Astrocyte of the spinal cord (primary cell): ENCODE measurements at regions not wholly inside any gene's neighbourhood (a gene's known extent, or its start where the extent isn't known, plus 50 kb on each side); places are given as distances from the start of the nearest gene placed in this dataset.

Source experiments
- DNase-seq: peaks from one replicate; pipeline ENCODE4 v3.0.0; 2011; ENCODE audit warnings: low read depth, low spot score
- H3K4me3 ChIP-seq: 2 replicates; pipeline ENCODE4 v1.5.1; 2011; ENCODE audit warnings: low read depth, mild to moderate bottlenecking, low read length, moderate library complexity
- in situ Hi-C: cut with HindIII; loops from 2 replicates; pipeline ENCODE4 v1.10.0; 2017; ENCODE audit warnings: low sequenced_read_pairs
- TF ChIP-seq, protein P1 (sequence below): IDR thresholded peaks from 2 replicates; pipeline ENCODE4 v1.5.1; 2012; ENCODE audit warnings: low read depth, mild to moderate bottlenecking, low read length, inconsistent platforms

- in situ Hi-C loops, result no loop called here
- H3K4me3 ChIP-seq, result no peak overlapping the region
- DNase-seq, result no peak
- TF ChIP-seq, protein P1, sequence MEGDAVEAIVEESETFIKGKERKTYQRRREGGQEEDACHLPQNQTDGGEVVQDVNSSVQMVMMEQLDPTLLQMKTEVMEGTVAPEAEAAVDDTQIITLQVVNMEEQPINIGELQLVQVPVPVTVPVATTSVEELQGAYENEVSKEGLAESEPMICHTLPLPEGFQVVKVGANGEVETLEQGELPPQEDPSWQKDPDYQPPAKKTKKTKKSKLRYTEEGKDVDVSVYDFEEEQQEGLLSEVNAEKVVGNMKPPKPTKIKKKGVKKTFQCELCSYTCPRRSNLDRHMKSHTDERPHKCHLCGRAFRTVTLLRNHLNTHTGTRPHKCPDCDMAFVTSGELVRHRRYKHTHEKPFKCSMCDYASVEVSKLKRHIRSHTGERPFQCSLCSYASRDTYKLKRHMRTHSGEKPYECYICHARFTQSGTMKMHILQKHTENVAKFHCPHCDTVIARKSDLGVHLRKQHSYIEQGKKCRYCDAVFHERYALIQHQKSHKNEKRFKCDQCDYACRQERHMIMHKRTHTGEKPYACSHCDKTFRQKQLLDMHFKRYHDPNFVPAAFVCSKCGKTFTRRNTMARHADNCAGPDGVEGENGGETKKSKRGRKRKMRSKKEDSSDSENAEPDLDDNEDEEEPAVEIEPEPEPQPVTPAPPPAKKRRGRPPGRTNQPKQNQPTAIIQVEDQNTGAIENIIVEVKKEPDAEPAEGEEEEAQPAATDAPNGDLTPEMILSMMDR, result no peak
Measured at GRCh38 chr12:42640391-42640790, 50.8 kb upstream of the PRICKLE1 start.

- no peak overlapping the region for H3K4me3 ChIP-seq
- DNase-seq, result no peak
- in situ Hi-C loops, result no loop called here
- TF ChIP-seq, protein P1, result no peak
Measured at GRCh38 chr12:42639556-42639955, 50.0 kb upstream of the PRICKLE1 start.
